H1 (cell line): ENCODE measurements at regions not wholly inside any gene's neighbourhood (a gene's known extent, or its start where the extent isn't known, plus 50 kb on each side); places are given as distances from the start of the nearest gene placed in this dataset.

Source experiments
- ATF2 ChIP-seq: IDR thresholded peaks from 2 replicates; pipeline ENCODE4 v1.6.1; 2012; ENCODE audit warnings: low read length, inconsistent platforms
- BACH1 ChIP-seq: IDR thresholded peaks from 2 replicates; pipeline ENCODE4 v1.6.1; 2012; ENCODE audit warnings: low read length, improper control_type of control experiment
- PHF8 ChIP-seq: fragments of 200-600 bp; sonication (generic); conservative IDR thresholded peaks from 2 replicates; pipeline ENCODE4 v1.7.1; 2012; ENCODE audit warnings: low read depth, mild to moderate bottlenecking, inconsistent platforms, low read length, moderate library complexity
- POU5F1 ChIP-seq: IDR thresholded peaks from 2 replicates; pipeline ENCODE4 v1.6.1; 2011; ENCODE audit warnings: low read depth, mild to moderate bottlenecking, low read length, moderate library complexity
- RFX5 ChIP-seq: IDR thresholded peaks from 2 replicates; pipeline ENCODE4 v1.6.1; 2011; ENCODE audit warnings: low read depth, low read length, improper control_type of control experiment, borderline replicate concordance
- SIX5 ChIP-seq: IDR thresholded peaks from 2 replicates; pipeline ENCODE4 v1.6.1; 2011; ENCODE audit warnings: mild to moderate bottlenecking, low read depth, low read length
- SRF ChIP-seq: IDR thresholded peaks from 2 replicates; pipeline ENCODE4 v1.6.1; 2011; ENCODE audit warnings: mild to moderate bottlenecking, low read depth, low read length, moderate library complexity
- SUZ12 ChIP-seq: fragments of 200-600 bp; sonication (generic); IDR thresholded peaks from 2 replicates; pipeline ENCODE4 v1.6.1; 2012; ENCODE audit warnings: mild to moderate bottlenecking, inconsistent platforms, low read length, moderate library complexity, mixed read lengths

GRCh38 chr2:154556146-154556545, 142.3 kb upstream of the KCNJ3 start (continued):
- TF ChIP-seq ATF2 = no peak
- TF ChIP-seq SIX5 = no peak
- no peak for TF ChIP-seq RFX5
- no peak for TF ChIP-seq SRF
- no peak for TF ChIP-seq POU5F1
- TF ChIP-seq PHF8 = no peak
- no peak for TF ChIP-seq BACH1
- TF ChIP-seq SUZ12 = no peak
